22Rv1 (cell line): ENCODE measurements at regions not wholly inside any gene's neighbourhood (a gene's known extent, or its start where the extent isn't known, plus 50 kb on each side); places are given as distances from the start of the nearest gene placed in this dataset.

Experiments
- H3K27ac ChIP-seq: fragments of 450-650 bp; 2 replicates; pipeline ENCODE4 v1.5.1; 2017
- CTCF ChIP-seq: fragments of 450-650 bp; IDR thresholded peaks from 2 replicates; pipeline ENCODE4 v1.5.1; 2017; ENCODE audit warnings: mild to moderate bottlenecking
- ZFX ChIP-seq: fragments of 450-650 bp; IDR thresholded peaks from 2 replicates; pipeline ENCODE4 v1.6.1; 2017; ENCODE audit warnings: antibody characterized with exemption, borderline replicate concordance

GRCh38 chr13:38514575-38514974 lies 164.9 kb downstream of the UFM1 start:
- TF ChIP-seq CTCF (no peak), ZFX (no peak)
- H3K27ac ChIP-seq, result no peak overlapping the region

- TF ChIP-seq ZFX (no peak), CTCF (no peak)
- no peak overlapping the region for H3K27ac ChIP-seq
Measured at GRCh38 chr13:38518328-38518727, 168.5 kb upstream of the FREM2 start.

- H3K27ac ChIP-seq, result no peak overlapping the region
- TF ChIP-seq CTCF (no peak), ZFX (no peak)
Measured at GRCh38 chr13:38519229-38519911, 167.5 kb upstream of the FREM2 start.

- H3K27ac ChIP-seq, result no peak overlapping the region
- TF ChIP-seq CTCF (no peak), ZFX (no peak)
Measured at GRCh38 chr13:38520041-38520440, 166.8 kb upstream of the FREM2 start.

- TF ChIP-seq ZFX (no peak), CTCF (no peak)
- no peak overlapping the region for H3K27ac ChIP-seq
Measured at GRCh38 chr13:38527140-38527539, 159.7 kb upstream of the FREM2 start.

GRCh38 chr13:38528986-38529385 lies 157.9 kb upstream of the FREM2 start:
- TF ChIP-seq ZFX (no peak), CTCF (no peak)
- H3K27ac ChIP-seq, result no peak overlapping the region

GRCh38 chr13:38530492-38530891 lies 156.4 kb upstream of the FREM2 start:
- TF ChIP-seq CTCF (peak; percentile 39), ZFX (no peak)
- H3K27ac ChIP-seq, result no peak overlapping the region
